CD14-positive monocyte (primary cell): ENCODE measurements at regions not wholly inside any gene's neighbourhood (a gene's known extent, or its start where the extent isn't known, plus 50 kb on each side); places are given as distances from the start of the nearest gene placed in this dataset.

ENCODE experiments used
- DNase-seq, 3 donors: peaks; one replicate each; pipeline ENCODE4 v3.0.0-alpha.2; 2011 to 2022
- H2AFZ ChIP-seq: 2 replicates; pipeline ENCODE4 v1.6.0; 2012; ENCODE audit warnings: mild to moderate bottlenecking, low read depth, low read length, inconsistent platforms; ENCODE audit not compliant: insufficient read depth, poor library complexity, severe bottlenecking
- H3K27ac ChIP-seq, 2 donors: 1 replicate in 1 of 2; 2 replicates in 1 of 2; pipeline ENCODE4 v1.5.1; 2012 to 2013; ENCODE audit warnings: low read length in 2 of 2, control low read depth in 1 of 2, inconsistent platforms in 1 of 2, low read depth in 1 of 2, mild to moderate bottlenecking in 1 of 2
- H3K27me3 ChIP-seq, 2 donors: one replicate each; pipeline versions ENCODE4 v1.6.0 to v1.6.1; 2011 to 2013; ENCODE audit warnings: low read length in 2 of 2; ENCODE audit not compliant: control insufficient read depth in 2 of 2, insufficient read depth in 2 of 2
- H3K36me3 ChIP-seq, 2 donors: replicated peaks in 1 of 2; 1 replicate in 1 of 2; 2 replicates in 1 of 2; pipeline versions ENCODE4 v1.5.1 to v1.6.1; 2012 to 2013; ENCODE audit warnings: low read length in 2 of 2, control low read depth in 1 of 2, inconsistent platforms in 1 of 2, mild to moderate bottlenecking in 1 of 2; ENCODE audit not compliant: insufficient read depth in 2 of 2, control insufficient read depth in 1 of 2
- H3K4me1 ChIP-seq, 2 donors: 1 replicate in 1 of 2; 2 replicates in 1 of 2; pipeline versions ENCODE4 v1.5.1 to v1.6.1; 2012 to 2013; ENCODE audit warnings: low read length in 2 of 2, control low read depth in 1 of 2, inconsistent platforms in 1 of 2, mild to moderate bottlenecking in 1 of 2, moderate library complexity in 1 of 2; ENCODE audit not compliant: insufficient read depth in 2 of 2, control insufficient read depth in 1 of 2
- H3K4me2 ChIP-seq: replicated peaks from 2 replicates; pipeline ENCODE3; 2012; ENCODE audit warnings: low read length, moderate library complexity, mild to moderate bottlenecking; ENCODE audit not compliant: poor library complexity, severe bottlenecking; ENCODE audit errors: extremely low read depth
- H3K4me3 ChIP-seq, 3 experiments: fragments of 200-600 bp in 1 of 3; sonication (generic) in 1 of 3; replicated peaks in 1 of 3; 1 replicate in 2 of 3; 2 replicates in 1 of 3; pipeline ENCODE4 v1.5.1; 2011 to 2013; ENCODE audit warnings: low read length in 3 of 3, mild to moderate bottlenecking in 3 of 3, control low read depth in 2 of 3, low read depth in 2 of 3, inconsistent platforms in 1 of 3, moderate library complexity in 1 of 3
- H3K79me2 ChIP-seq: 2 replicates; pipeline ENCODE4 v1.6.0; 2012; ENCODE audit warnings: mild to moderate bottlenecking, control low read depth, inconsistent platforms, low read length, moderate library complexity; ENCODE audit not compliant: insufficient read depth
- H3K9ac ChIP-seq: 2 replicates; pipeline ENCODE4 v1.6.0; 2017; ENCODE audit warnings: low read length, mild to moderate bottlenecking; ENCODE audit not compliant: insufficient read depth, poor library complexity, severe bottlenecking
- H3K9me3 ChIP-seq, 2 donors: replicated peaks in 1 of 2; 1 replicate in 1 of 2; 2 replicates in 1 of 2; pipeline versions ENCODE4 v1.5.1 to v1.6.1; 2012 to 2013; ENCODE audit warnings: low read length in 2 of 2, control low read depth in 1 of 2; ENCODE audit not compliant: control insufficient read depth in 1 of 2, insufficient read depth in 1 of 2
- H4K20me1 ChIP-seq: 2 replicates; pipeline ENCODE4 v1.6.0; 2012; ENCODE audit warnings: mild to moderate bottlenecking, low read length, control low read depth, moderate library complexity; ENCODE audit not compliant: insufficient read depth
- H3K27ac Mint-ChIP-seq, 7 donors: one replicate each; pipeline ENCODE4 v1.8.0; 2020; ENCODE audit warnings: mild to moderate bottlenecking in 7 of 7, mixed read lengths in 7 of 7, moderate library complexity in 6 of 7, inconsistent platforms in 2 of 7
- H3K27me3 Mint-ChIP-seq, 3 donors: one replicate each; pipeline ENCODE4 v1.8.0; 2021 to 2022; ENCODE audit warnings: low read depth in 3 of 3, mild to moderate bottlenecking in 3 of 3, mixed read lengths in 3 of 3, moderate library complexity in 3 of 3, inconsistent platforms in 1 of 3
- H3K36me3 Mint-ChIP-seq, 2 donors: one replicate each; pipeline ENCODE4 v1.8.0; 2020; ENCODE audit warnings: mixed read lengths in 2 of 2, inconsistent platforms in 1 of 2, mild to moderate bottlenecking in 1 of 2
- H3K4me1 Mint-ChIP-seq: one replicate; pipeline ENCODE4 v1.8.0; 2020; ENCODE audit warnings: mild to moderate bottlenecking, mixed read lengths
- H3K4me3 Mint-ChIP-seq, 2 donors: one replicate each; pipeline ENCODE4 v1.8.0; 2020; ENCODE audit warnings: mild to moderate bottlenecking in 2 of 2, mixed read lengths in 2 of 2, moderate library complexity in 1 of 2
- H3K9me3 Mint-ChIP-seq, 7 donors: one replicate each; pipeline ENCODE4 v1.8.0; 2020 to 2022; ENCODE audit warnings: mixed read lengths in 7 of 7, mild to moderate bottlenecking in 6 of 7, moderate library complexity in 6 of 7, inconsistent platforms in 2 of 7
- WGBS: methylation state at CpG from one replicate; pipeline ENCODE4 v1.1.5; 2013; ENCODE audit warnings: missing lambda C conversion rate; ENCODE audit not compliant: insufficient coverage; 5-methylcytosine and 5-hydroxymethylcytosine counted together
- intact Hi-C, 2 donors: fragments of 100-400 bp; cut with micrococcal nuclease; formaldehyde crosslinking; loops; one replicate each; pipeline versions ENCODE4 v1.15.0 to v1.15.1; 2023
- TF ChIP-seq, protein P1 (sequence below): fragments of 200-600 bp; IDR thresholded peaks from one replicate; pipeline ENCODE4 v1.8.0; 2022; ENCODE audit warnings: antibody characterized with exemption, mild to moderate bottlenecking

DNA sequence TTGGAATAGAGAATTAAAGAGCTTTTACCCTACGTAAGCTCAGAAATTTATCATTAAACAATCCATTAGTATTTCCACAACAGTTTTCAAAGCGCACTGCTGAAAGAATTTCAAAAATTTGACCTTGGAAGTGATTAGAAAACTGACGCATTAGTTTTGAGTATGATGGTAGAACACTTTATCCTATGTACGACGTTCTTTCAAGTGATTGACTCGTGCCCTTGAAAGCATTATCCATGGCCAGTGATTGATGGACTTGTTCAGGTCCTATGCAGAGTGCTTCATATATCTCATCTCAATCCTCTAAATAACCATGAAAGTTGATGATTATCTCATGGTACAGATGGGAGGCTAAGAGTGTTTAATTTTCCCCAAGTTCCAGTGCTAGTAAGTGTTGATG, 697.2 kb downstream of the USP25 start:
- H3K27me3 ChIP-seq: no peaks in the 10 kb centered on the region
- no peak overlapping the region for H3K4me3 Mint-ChIP-seq
- no peak overlapping the region for H3K4me2 ChIP-seq
- no peaks in the 10 kb centered on the region for H3K4me1 Mint-ChIP-seq
- no peaks in the 10 kb centered on the region for H3K36me3 ChIP-seq
- H3K27me3 Mint-ChIP-seq: no peaks in the 10 kb centered on the region
- no peak overlapping the region for H3K9ac ChIP-seq
- 50% methylated on average over 2 of the region's 6 CpGs for WGBS
- H3K27ac ChIP-seq: no peak overlapping the region
- no peaks in the 10 kb centered on the region for H3K79me2 ChIP-seq
- H3K4me3 ChIP-seq: no peak overlapping the region
- H3K36me3 Mint-ChIP-seq: no peaks in the 10 kb centered on the region
- H3K4me1 ChIP-seq: no peaks in the 10 kb centered on the region
- peaks cover 0 to 2% (median 0%) of the 10 kb centered on the region in 7 donors for H3K9me3 Mint-ChIP-seq
- no peak overlapping the region for H2AFZ ChIP-seq
- intact Hi-C loops: no loop called here
- TF ChIP-seq, protein P1, sequence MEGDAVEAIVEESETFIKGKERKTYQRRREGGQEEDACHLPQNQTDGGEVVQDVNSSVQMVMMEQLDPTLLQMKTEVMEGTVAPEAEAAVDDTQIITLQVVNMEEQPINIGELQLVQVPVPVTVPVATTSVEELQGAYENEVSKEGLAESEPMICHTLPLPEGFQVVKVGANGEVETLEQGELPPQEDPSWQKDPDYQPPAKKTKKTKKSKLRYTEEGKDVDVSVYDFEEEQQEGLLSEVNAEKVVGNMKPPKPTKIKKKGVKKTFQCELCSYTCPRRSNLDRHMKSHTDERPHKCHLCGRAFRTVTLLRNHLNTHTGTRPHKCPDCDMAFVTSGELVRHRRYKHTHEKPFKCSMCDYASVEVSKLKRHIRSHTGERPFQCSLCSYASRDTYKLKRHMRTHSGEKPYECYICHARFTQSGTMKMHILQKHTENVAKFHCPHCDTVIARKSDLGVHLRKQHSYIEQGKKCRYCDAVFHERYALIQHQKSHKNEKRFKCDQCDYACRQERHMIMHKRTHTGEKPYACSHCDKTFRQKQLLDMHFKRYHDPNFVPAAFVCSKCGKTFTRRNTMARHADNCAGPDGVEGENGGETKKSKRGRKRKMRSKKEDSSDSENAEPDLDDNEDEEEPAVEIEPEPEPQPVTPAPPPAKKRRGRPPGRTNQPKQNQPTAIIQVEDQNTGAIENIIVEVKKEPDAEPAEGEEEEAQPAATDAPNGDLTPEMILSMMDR: no peak
- DNase-seq: no peak
- H3K27ac Mint-ChIP-seq: no peak overlapping the region
- no peaks in the 10 kb centered on the region for H4K20me1 ChIP-seq
- no peaks in the 10 kb centered on the region for H3K9me3 ChIP-seq

DNA sequence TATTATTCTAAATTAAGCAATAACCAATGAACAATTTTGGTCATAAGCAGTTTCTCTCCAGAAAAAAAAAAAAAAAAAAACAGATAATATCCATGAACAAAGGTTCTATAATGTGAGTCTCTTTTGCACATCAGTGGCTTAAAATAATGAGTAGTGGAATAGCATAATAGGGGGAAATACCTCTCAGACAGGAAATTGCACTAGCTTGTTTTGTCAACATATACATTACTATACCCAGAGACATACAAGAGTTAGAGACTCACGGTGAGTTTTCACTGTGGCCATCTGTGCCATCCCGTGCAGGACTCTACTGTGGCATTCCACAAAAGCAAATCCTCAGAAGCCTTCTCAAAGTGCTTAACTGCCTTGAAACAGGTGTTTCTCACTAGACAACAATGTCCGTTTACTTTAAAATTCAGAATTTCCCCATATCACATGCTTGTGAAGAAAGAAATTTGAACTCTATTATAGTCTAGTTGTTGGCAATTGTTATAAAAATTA, 697.9 kb downstream of the USP25 start:
- no peaks in the 10 kb centered on the region for H3K36me3 Mint-ChIP-seq
- TF ChIP-seq, protein P1: no peak
- Histone ChIP-seq H4K20me1 (no peaks in the 10 kb centered on the region), H3K4me2 (no peak overlapping the region), H3K4me1 (no peaks in the 10 kb centered on the region), H3K9ac (no peak overlapping the region), H3K9me3 (no peaks in the 10 kb centered on the region), H2AFZ (no peak overlapping the region), H3K4me3 (no peak overlapping the region), H3K27ac (no peak overlapping the region), H3K36me3 (no peaks in the 10 kb centered on the region), H3K27me3 (no peaks in the 10 kb centered on the region), H3K79me2 (no peaks in the 10 kb centered on the region)
- intact Hi-C loops: no loop called here
- 100% methylated on average over 2 of the region's 3 CpGs for WGBS
- no peaks in the 10 kb centered on the region for H3K4me1 Mint-ChIP-seq
- no peak for DNase-seq
- no peak overlapping the region for H3K4me3 Mint-ChIP-seq
- peaks cover 0 to 2% (median 0%) of the 10 kb centered on the region in 7 donors for H3K9me3 Mint-ChIP-seq
- no peak overlapping the region for H3K27ac Mint-ChIP-seq
- no peaks in the 10 kb centered on the region for H3K27me3 Mint-ChIP-seq
